Loucy (cell line): ENCODE measurements at regions not wholly inside any gene's neighbourhood (a gene's known extent, or its start where the extent isn't known, plus 50 kb on each side); places are given as distances from the start of the nearest gene placed in this dataset.
"Not testable (repeated sequence)": the region's sequence is repeated elsewhere in the genome, so short reads cannot be mapped to it uniquely, and the experiment has no call there.

Experiments
- H2AFZ ChIP-seq: fragments of 200-600 bp; sonication (generic); 2 replicates; pipeline ENCODE4 v1.6.0; 2016; ENCODE audit warnings: antibody characterized with exemption, mild to moderate bottlenecking, low read length, moderate library complexity
- H3F3A ChIP-seq: fragments of 200-600 bp; 2 replicates; pipeline ENCODE4 v1.6.0; 2016; ENCODE audit warnings: antibody characterized with exemption, low read depth, mild to moderate bottlenecking
- H3K27me3 ChIP-seq: fragments of 200-600 bp; sonication (generic); 2 replicates; pipeline ENCODE4 v1.6.1; 2014; ENCODE audit warnings: low read length, mild to moderate bottlenecking; ENCODE audit not compliant: insufficient read depth, poor library complexity, severe bottlenecking
- H3K36me3 ChIP-seq: fragments of 200-600 bp; sonication (generic); 2 replicates; pipeline ENCODE4 v1.6.1; 2016; ENCODE audit warnings: low read length; ENCODE audit not compliant: insufficient read depth
- H3K4me1 ChIP-seq: fragments of 200-600 bp; sonication (generic); 2 replicates; pipeline ENCODE4 v1.5.1; 2014; ENCODE audit warnings: low read length, mild to moderate bottlenecking; ENCODE audit not compliant: insufficient read depth, poor library complexity, severe bottlenecking
- H3K4me2 ChIP-seq: fragments of 200-600 bp; sonication (generic); 2 replicates; pipeline ENCODE4 v1.6.0; 2014; ENCODE audit warnings: antibody characterized with exemption, low read length, low read depth, mild to moderate bottlenecking; ENCODE audit not compliant: poor library complexity, severe bottlenecking
- H3K4me3 ChIP-seq: fragments of 200-600 bp; sonication (generic); 2 replicates; pipeline ENCODE4 v1.5.1; 2014; ENCODE audit warnings: low read length, mild to moderate bottlenecking, mixed read lengths; ENCODE audit not compliant: poor library complexity, severe bottlenecking
- H3K79me2 ChIP-seq: fragments of 200-600 bp; sonication (generic); 2 replicates; pipeline ENCODE4 v1.6.1; 2014; ENCODE audit warnings: low read length; ENCODE audit not compliant: insufficient read depth
- H3K9ac ChIP-seq: fragments of 200-600 bp; sonication (generic); 2 replicates; pipeline ENCODE4 v1.6.0; 2014; ENCODE audit warnings: mild to moderate bottlenecking, low read depth, low read length, moderate library complexity; ENCODE audit not compliant: poor library complexity, severe bottlenecking
- H3K9me2 ChIP-seq: fragments of 200-600 bp; sonication (generic); replicated peaks from 2 replicates; pipeline ENCODE4 v1.6.1; 2016; ENCODE audit warnings: low read depth, low read length, mixed read lengths
- H3K9me3 ChIP-seq: fragments of 200-600 bp; sonication (generic); 2 replicates; pipeline ENCODE4 v1.6.1; 2014; ENCODE audit warnings: mild to moderate bottlenecking, antibody characterized with exemption, low read length, low read depth; ENCODE audit not compliant: insufficient read depth
- H4K20me1 ChIP-seq: fragments of 200-600 bp; sonication (generic); 2 replicates; pipeline ENCODE4 v1.6.0; 2014; ENCODE audit warnings: antibody characterized with exemption, low read length, mild to moderate bottlenecking; ENCODE audit not compliant: insufficient read depth, poor library complexity, severe bottlenecking
- CTCF ChIP-seq: fragments of 200-600 bp; sonication (generic); conservative IDR thresholded peaks from 2 replicates; pipeline ENCODE4 v1.5.1; 2014; ENCODE audit warnings: mild to moderate bottlenecking, antibody characterized with exemption, low read length
- EZH2phosphoT487 ChIP-seq: fragments of 200-600 bp; IDR thresholded peaks from 2 replicates; pipeline ENCODE4 v1.6.1; 2018; ENCODE audit warnings: antibody characterized with exemption, mild to moderate bottlenecking, moderate library complexity, borderline replicate concordance

- H3K9me2 ChIP-seq = no peaks in the 10 kb centered on the region
- no peaks in the 10 kb centered on the region for H3K9me3 ChIP-seq
- TF ChIP-seq CTCF (no peak), EZH2phosphoT487 (no peak)
- H3K36me3 ChIP-seq = no peaks in the 10 kb centered on the region
- no peaks in the 10 kb centered on the region for H3K27me3 ChIP-seq
- no peaks in the 10 kb centered on the region for H3F3A ChIP-seq
- peak overlapping the region; percentile 79 for H2AFZ ChIP-seq
- no peaks in the 10 kb centered on the region for H4K20me1 ChIP-seq
- peak overlapping the region; percentile 40 for H3K4me3 ChIP-seq
- peak overlapping the region; percentile 61 for H3K4me2 ChIP-seq
- peaks cover 29% of the 10 kb centered on the region for H3K4me1 ChIP-seq
- H3K9ac ChIP-seq = peak overlapping the region; percentile 60
- no peaks in the 10 kb centered on the region for H3K79me2 ChIP-seq
Observed at GRCh38 chr20:53652859-53653517, 59.3 kb upstream of the ZNF217 start.

- Histone ChIP-seq H3K4me2 (peak overlapping the region; percentile 61), H3K9me2 (no peaks in the 10 kb centered on the region), H3K79me2 (no peaks in the 10 kb centered on the region), H3K4me1 (peaks cover 29% of the 10 kb centered on the region), H3K4me3 (peak overlapping the region; percentile 40), H2AFZ (peak overlapping the region; percentile 79), H3F3A (no peaks in the 10 kb centered on the region), H3K36me3 (no peaks in the 10 kb centered on the region), H3K9ac (peak overlapping the region; percentile 60), H3K27me3 (no peaks in the 10 kb centered on the region), H4K20me1 (no peaks in the 10 kb centered on the region), H3K9me3 (no peaks in the 10 kb centered on the region)
- TF ChIP-seq CTCF (no peak), EZH2phosphoT487 (no peak)
Observed at GRCh38 chr20:53652090-53652858, 58.6 kb upstream of the ZNF217 start.

- not testable (repeated sequence) for H3K9me2 ChIP-seq, H3K4me3 ChIP-seq, H3K9ac ChIP-seq, H3K36me3 ChIP-seq, H3F3A ChIP-seq, H4K20me1 ChIP-seq, H3K27me3 ChIP-seq, H3K9me3 ChIP-seq, H2AFZ ChIP-seq, H3K79me2 ChIP-seq, H3K4me2 ChIP-seq
- H3K4me1 ChIP-seq = peaks cover 40% of the 10 kb centered on the region
Observed at GRCh38 chr20:53649493-53649892, 55.9 kb upstream of the ZNF217 start.
